HCT116 (cell line): ENCODE measurements at regions not wholly inside any gene's neighbourhood (a gene's known extent, or its start where the extent isn't known, plus 50 kb on each side); places are given as distances from the start of the nearest gene placed in this dataset.

Experiments used
- YY1 ChIP-seq: IDR thresholded peaks from 2 replicates; pipeline ENCODE4 v1.6.1; 2011; ENCODE audit warnings: low read length, low read depth, moderate library complexity, mild to moderate bottlenecking; ENCODE audit not compliant: insufficient replicate concordance; ENCODE audit errors: extremely low read depth
- TF ChIP-seq, protein P1 (sequence below): IDR thresholded peaks from 2 replicates; pipeline ENCODE4 v1.6.1; 2012; ENCODE audit warnings: low read depth

DNA sequence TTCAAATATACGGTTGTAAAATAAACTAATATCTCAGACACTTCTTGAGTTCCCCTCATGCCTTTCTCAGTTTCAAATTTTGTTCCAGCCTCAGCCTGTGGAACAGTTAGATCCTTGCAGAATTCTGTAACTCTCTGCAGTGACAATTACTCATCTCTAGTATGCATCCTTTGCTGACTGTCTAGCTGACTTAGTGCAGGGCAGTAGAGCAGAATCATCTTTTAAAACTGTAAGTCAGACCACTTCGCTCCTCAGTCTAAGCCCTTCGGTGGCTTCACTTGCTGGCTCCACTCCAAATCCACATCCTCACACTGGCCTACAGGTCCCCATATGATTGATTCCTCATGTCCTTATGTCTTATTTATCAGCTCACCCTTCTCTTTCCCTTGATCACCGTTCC, 164.1 kb upstream of the ZSWIM2 start:
- TF ChIP-seq YY1, result no peak
- TF ChIP-seq, protein P1, sequence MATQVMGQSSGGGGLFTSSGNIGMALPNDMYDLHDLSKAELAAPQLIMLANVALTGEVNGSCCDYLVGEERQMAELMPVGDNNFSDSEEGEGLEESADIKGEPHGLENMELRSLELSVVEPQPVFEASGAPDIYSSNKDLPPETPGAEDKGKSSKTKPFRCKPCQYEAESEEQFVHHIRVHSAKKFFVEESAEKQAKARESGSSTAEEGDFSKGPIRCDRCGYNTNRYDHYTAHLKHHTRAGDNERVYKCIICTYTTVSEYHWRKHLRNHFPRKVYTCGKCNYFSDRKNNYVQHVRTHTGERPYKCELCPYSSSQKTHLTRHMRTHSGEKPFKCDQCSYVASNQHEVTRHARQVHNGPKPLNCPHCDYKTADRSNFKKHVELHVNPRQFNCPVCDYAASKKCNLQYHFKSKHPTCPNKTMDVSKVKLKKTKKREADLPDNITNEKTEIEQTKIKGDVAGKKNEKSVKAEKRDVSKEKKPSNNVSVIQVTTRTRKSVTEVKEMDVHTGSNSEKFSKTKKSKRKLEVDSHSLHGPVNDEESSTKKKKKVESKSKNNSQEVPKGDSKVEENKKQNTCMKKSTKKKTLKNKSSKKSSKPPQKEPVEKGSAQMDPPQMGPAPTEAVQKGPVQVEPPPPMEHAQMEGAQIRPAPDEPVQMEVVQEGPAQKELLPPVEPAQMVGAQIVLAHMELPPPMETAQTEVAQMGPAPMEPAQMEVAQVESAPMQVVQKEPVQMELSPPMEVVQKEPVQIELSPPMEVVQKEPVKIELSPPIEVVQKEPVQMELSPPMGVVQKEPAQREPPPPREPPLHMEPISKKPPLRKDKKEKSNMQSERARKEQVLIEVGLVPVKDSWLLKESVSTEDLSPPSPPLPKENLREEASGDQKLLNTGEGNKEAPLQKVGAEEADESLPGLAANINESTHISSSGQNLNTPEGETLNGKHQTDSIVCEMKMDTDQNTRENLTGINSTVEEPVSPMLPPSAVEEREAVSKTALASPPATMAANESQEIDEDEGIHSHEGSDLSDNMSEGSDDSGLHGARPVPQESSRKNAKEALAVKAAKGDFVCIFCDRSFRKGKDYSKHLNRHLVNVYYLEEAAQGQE, result no peak
